ENCODE measurements at regions not wholly inside any gene's neighbourhood (a gene's known extent, or its start where the extent isn't known, plus 50 kb on each side); places are given as distances from the start of the nearest gene placed in this dataset.
A peak's percentile ranks its signal among the peaks of the same experiment; 100 is the strongest.

- TF ChIP-seq ZNF274 (IDR thresholded peaks at IDR 0.05; ENCODE audit: insufficient read depth, insufficient read length) (no peak), MYB (IDR thresholded peaks at IDR 0.05; ENCODE audit: borderline replicate concordance, low read depth, low read length) (no peak), SMAD1 (IDR thresholded peaks at IDR 0.05; ENCODE audit: low read depth, partially characterized antibody) (no peak), POLR2AphosphoS5 (IDR thresholded peaks at IDR 0.05; ENCODE audit: low read length) (no peak), LARP7 (IDR thresholded peaks at IDR 0.05) (no peak), ATF3 (IDR thresholded peaks at IDR 0.05; ENCODE audit: borderline replicate concordance, extremely low read depth, low read depth, low read length) (no peak), MTA2 (IDR thresholded peaks at IDR 0.05; ENCODE audit: low read depth) (peak; percentile 96), ZBED1 (IDR thresholded peaks at IDR 0.05; ENCODE audit: borderline replicate concordance) (no peak), ZBTB11 (CRISPR knock-in tag; IDR thresholded peaks at IDR 0.05) (no peak), PBX3 (IDR thresholded peaks at IDR 0.05; ENCODE audit: insufficient replicate concordance, low read depth, low read length) (no peak), NFIC (IDR thresholded peaks at IDR 0.05; ENCODE audit: low read depth, low read length) (no peak), RELB (IDR thresholded peaks at IDR 0.05; ENCODE audit: low read depth) (peak; percentile 32; the same call in 1 of the 2 replicates), EZH2 (IDR thresholded peaks at IDR 0.05; ENCODE audit: borderline replicate concordance, control insufficient read depth, low read depth, low read length) (no peak), NR2F1 (conservative IDR thresholded peaks at IDR 0.05) (no peak), IRF5 (IDR thresholded peaks at IDR 0.05; ENCODE audit: borderline replicate concordance) (no peak), ATF7 (IDR thresholded peaks at IDR 0.05; ENCODE audit: low read depth) (peak; percentile 49; the same call in 1 of the 2 replicates), E2F4 (IDR thresholded peaks at IDR 0.05; ENCODE audit: low read depth, low read length) (no peak), CBFB (IDR thresholded peaks at IDR 0.05; ENCODE audit: low read depth) (no peak), ASH2L (IDR thresholded peaks at IDR 0.05; ENCODE audit: borderline replicate concordance, low read depth) (no peak), EP300 (IDR thresholded peaks at IDR 0.05; ENCODE audit: borderline replicate concordance in 1 of 2, control insufficient read depth in 1 of 2, low read depth in 2 of 2, low read length in 2 of 2) (peak in 1 of 2 experiments; percentile 45; a peak in 2 of 4 replicates), MEF2A (IDR thresholded peaks at IDR 0.05; ENCODE audit: insufficient read depth, low read depth, low read length) (peak; percentile 41; the same call in 1 of the 2 replicates)
These were observed 406.3 kb downstream of the CDH7 start (continued) for GRCh38 chr18:66156946-66157687.
